HG03342 (cell line): ENCODE measurements at regions not wholly inside any gene's neighbourhood (a gene's known extent, or its start where the extent isn't known, plus 50 kb on each side); places are given as distances from the start of the nearest gene placed in this dataset.

ENCODE experiments used
- ATAC-seq: cut with Tn5 transposase; IDR thresholded peaks from one replicate; pipeline ENCODE4 v1.9.1; 2021; ENCODE audit warnings: mild to moderate bottlenecking, moderate library complexity; ENCODE audit not compliant: unreplicated experiment

DNA sequence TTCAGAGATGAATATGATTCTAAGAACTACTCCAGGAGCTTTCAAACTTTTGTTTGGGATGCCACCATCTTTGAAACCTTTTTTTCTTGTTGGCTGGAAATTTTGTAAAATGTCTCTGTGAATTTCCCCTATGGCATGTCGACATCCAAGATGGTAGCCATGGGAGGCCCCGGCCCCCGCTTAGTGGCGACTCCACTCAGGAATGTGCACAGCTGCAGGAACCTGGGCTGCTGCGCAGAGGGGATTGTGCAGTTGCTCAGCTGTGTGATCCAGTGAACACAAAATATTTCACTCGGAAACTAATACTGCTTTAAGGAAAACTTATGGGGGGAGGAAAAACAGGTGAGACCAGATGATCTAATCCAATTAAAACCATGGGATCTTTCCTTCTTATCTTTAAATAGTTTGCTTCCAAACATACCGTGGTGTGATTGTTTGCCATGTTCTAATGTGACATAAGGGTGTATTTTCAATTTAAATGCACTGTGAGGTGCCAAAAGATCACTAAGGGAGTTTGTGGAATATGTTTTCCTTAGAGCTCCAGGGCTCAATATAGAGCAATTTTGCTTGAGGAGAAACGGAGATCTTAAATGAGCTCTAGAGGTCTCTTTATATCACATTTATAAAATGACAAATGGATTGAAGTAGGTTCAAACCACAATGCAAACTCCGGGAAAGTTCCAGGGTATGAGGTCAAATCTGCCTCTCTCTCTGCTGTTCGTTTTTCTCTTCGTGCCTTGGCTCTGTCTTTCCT is 497.7 kb downstream of the FGF9 start:
- no peak for ATAC-seq

GRCh38 chr13:22169473-22169872 is 498.6 kb downstream of the FGF9 start:
- ATAC-seq = no peak

DNA sequence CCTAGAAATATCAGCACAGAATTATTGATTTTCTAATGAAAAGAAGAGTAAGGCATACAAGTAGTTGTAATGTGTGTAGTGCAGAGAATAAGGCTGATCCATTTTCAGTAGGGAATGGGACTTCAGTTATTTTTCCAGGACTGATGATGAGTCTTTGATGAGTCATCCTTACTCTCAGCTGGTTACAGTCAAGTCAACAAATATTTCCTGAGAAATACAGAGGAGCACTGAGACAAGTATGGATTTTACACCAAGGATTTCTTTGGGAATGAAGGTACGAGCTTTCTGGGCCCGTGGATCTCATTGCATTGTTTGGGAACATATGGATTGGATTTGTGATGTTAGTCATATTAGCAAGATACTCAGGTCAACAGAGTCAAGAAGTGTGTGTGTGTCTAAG is 502.7 kb downstream of the FGF9 start:
- no peak for ATAC-seq

GRCh38 chr13:22175241-22175640 is 504.4 kb downstream of the FGF9 start:
- no peak for ATAC-seq

GRCh38 chr13:22175815-22176214 is 504.9 kb downstream of the FGF9 start:
- ATAC-seq = no peak

DNA sequence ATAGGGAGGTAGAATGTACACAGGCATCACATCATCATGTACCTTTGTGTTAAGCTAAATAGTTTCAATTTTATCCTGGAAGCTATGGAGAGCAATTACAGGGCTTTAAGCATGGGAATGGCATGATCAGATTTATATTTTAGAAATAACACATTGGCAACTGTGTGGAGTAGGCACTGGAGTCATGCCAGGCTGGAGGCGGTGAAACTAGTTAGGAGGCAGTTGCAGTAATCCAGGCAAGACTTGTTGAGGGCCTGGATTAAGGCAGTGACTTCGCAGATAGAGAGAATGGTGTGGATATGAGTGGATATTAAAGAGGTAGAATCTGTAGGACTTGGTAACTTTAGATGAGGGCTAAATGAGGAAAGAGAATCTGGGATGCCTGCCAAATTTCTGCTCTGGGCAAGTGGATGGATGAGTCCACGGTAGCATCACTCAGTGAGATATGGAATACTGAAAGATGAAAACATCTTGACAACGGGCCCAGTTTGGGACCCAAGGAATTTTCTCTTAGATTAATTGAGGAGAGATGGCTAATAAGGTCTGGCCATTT is 506.2 kb downstream of the FGF9 start:
- ATAC-seq = no peak

GRCh38 chr13:22178878-22179277 is 508.0 kb downstream of the FGF9 start:
- no peak for ATAC-seq

DNA sequence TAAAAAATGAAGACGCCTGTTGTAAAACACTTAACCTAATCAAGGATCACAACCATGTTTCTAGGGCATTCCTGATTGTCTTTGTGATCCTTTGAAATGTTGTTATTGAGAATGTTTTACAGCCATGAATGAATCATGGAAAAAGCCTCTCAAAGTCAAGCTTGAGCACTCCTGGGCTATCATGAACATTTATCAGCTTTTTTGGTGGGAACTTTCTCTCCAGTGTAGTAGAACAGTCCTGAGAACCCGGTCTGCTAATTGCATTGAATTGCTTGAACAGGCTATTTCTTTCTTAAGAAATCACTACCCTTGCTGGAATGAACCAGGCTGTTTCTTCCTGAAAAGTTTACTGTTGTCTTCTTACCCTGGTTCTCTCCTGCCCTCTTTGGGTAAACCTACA is 516.5 kb downstream of the FGF9 start:
- ATAC-seq = no peak

- no peak for ATAC-seq
These were observed 518.5 kb downstream of the FGF9 start for GRCh38 chr13:22189176-22190048.

GRCh38 chr13:22193070-22193469 is 522.2 kb downstream of the FGF9 start:
- peak; percentile 51 for ATAC-seq

DNA sequence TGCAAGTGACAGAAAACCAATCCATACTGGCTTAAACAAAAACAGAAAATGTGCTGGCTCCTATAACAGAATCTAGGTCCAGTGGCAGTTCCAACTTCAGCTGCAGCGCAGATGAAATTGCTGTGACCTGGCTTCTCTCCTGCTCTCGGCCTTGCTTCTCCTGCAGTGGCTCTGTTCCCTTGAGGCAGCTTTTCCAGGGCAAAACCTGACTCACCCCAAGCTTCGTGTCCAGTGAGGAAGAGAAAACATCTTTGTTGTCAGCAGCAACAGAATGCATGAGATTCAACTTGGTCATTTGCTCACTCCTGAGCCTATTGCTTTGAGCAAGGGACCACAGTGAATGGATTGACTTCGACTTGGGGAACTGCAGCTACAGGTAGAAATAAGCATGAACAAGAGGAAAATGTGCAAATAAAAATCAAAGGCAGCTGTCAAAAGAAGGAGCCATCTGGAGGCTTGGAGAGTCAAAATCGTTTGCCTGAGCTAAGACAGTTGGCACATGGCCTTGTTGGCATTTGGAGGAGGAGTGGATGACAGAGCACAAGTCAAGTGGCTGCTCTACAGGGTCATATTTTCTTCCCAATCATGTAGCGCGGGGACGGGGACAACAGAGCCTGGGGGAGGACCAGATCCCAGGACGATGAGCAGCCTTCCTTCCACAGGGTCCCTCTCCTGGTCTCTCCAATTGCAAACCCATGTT is 523.4 kb downstream of the FGF9 start:
- ATAC-seq = no peak

DNA sequence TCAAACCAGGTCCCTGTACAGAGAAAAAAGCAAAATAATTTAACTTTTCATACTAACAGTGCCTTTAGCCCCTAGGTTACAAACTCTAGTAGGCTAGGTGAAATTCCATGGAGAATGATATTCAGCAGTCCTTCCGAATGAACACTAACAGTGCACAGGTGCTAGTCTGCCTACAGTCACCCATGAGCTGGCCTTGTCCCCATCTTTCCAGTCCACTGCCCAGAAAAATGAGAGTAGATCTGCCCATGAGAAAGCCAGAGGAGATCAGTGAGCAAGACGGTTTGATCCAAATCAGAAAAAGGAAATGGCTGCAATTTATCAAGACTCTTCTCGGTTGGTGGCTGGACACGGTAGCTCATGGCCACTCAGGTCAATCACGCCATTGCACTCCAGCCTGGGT is 524.9 kb downstream of the FGF9 start:
- ATAC-seq = no peak

DNA sequence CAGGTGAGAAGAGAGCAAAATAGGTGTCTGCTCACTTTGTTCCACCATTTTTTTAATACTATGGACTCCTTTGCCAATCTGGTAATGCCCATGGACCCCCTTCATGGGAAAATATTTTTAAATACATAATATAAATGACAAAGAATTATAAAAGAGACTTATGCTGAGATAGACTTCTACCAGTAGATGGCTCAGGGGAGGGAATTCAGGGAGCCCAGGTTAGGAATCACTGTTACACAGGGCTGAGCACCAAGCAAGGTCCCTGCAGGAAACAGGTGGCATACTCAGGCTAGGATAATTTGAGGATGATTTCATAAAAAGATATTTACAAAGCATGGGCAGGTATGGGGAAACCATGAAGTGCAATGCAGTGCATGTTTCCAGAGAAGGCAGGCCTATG is 525.9 kb downstream of the FGF9 start:
- ATAC-seq = no peak

GRCh38 chr13:22198001-22198400 is 527.1 kb downstream of the FGF9 start:
- ATAC-seq = no peak

GRCh38 chr13:22198641-22199217 is 527.9 kb downstream of the FGF9 start:
- ATAC-seq = no peak

- ATAC-seq = no peak
These were observed 529.6 kb downstream of the FGF9 start for GRCh38 chr13:22200440-22200839.

- ATAC-seq = no peak
These were observed 530.6 kb downstream of the FGF9 start for GRCh38 chr13:22201375-22201925.

DNA sequence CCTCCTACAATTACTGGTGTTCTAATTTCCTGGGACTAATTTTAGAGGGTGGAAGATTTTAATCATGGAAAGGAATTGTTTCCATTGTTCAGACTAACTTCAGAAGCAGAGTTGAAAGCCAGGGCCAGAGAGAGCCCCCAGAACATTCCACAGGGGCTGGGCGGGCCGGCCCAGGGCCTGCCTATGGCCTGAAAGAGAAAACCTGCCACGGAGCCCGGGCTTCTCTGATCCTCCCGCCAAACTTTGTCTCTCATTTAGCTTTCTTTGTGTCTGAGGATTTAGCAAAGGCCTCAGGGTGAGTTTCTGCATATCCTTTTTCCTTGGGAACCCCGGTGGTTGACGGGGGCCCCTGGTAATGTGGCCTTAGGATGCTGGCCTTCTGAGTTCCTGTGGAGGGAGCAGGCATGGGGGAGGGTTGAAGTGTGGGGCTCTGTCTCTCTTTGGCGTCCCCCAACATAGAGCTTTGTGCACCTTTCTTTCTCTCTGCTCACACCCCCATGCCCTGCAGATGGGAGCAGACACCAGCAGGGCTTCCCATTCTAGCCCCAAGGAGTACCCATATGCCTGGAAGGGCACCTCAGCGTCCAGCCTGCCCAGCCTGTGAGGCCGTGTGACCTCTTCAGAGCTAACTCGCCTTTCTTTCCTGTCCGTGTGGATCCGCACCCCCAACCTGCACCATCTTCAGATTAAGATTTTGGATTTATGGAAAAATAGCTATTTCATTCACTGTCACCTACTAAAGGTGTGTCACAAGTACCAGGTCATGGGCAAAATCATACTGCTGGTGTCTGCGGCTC is 539.5 kb downstream of the FGF9 start:
- ATAC-seq = no peak

DNA sequence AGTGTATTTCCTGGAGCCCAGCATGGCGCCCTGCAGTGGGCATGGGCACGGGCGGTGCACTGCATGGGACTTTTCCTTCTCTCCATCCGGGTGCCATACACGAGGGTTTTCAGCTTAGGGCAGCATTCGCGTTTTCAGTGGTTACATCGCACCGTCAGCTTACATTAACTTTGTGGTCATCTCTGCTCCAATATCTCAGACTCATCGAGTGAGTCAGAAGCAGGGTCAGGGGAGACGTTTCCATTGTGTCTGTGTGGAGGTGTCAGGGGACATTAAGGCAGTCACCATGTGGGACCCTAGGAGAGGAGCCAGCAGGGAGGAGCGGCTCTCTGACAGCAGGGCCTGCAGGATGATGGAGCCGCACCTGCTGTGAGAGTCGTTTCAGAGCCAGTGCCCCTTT is 541.0 kb downstream of the FGF9 start:
- no peak for ATAC-seq

DNA sequence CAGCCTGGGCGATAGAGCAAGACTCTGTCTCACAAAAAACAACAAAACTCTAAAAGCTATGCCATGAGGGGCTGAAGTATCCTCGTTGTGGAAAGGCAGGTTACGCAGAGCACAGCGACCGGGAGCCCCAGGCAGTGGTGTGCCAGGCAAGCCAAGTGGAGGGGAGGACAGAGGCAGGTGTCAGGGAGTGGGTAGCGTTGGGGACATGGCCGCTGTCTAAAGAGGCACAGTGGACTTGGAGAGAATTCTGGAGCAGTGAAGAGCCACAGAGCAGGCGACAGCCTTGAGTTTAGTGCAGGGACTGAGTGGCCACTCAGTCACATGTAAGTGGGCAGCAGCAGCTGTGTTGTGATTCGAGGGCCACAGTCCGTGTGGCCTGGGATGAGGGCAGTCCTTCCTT is 541.7 kb downstream of the FGF9 start:
- no peak for ATAC-seq
